ENCODE measurements at regions not wholly inside any gene's neighbourhood (a gene's known extent, or its start where the extent isn't known, plus 50 kb on each side); places are given as distances from the start of the nearest gene placed in this dataset.

DNA sequence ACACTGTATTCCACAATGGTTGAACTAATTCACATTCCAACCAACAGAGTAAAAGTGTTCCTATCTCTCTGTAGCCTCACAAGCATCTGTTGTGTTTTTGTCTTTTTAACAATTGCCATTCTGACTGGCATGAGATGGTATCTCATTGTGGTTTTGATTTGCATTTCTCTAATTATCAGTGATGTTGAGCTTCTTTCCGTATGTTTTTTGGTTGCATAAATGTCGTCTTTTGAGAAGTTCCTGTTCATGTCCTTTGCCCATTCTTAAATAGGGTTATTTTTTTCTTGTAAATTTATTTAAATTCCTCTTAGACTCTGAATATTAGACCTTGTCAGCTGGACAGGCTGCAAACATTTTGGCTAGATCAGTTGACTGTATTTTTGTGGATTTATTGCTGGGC is 78.2 kb downstream of the VSIG4 start:
- no peaks in the 10 kb centered on the region for H3K9me3 ChIP-seq (replicated peaks; ENCODE audit: control insufficient read depth, insufficient read depth, low read length)
- no peaks in the 10 kb centered on the region for H3K9me1 ChIP-seq (replicated peaks; ENCODE audit: control insufficient read depth, extremely low read depth, insufficient read depth, low read length)
- no peaks in the 10 kb centered on the region for H3K27me3 ChIP-seq (ENCODE audit: control insufficient read depth in 2 of 2, insufficient read depth in 2 of 2, low read length in 2 of 2)
- no peaks in the 10 kb centered on the region for H3K4me1 ChIP-seq (ENCODE audit: control insufficient read depth, extremely low read depth, insufficient read depth, low read length)
- H3K9ac ChIP-seq (replicated peaks; ENCODE audit: extremely low read depth, insufficient read depth, low read length), result no peak overlapping the region
- intact Hi-C loops (cut with micrococcal nuclease), result no loop called here
- TF ChIP-seq MYC (IDR thresholded peaks at IDR 0.05; ENCODE audit: low read depth, low read length) (no peak), GATA2 (IDR thresholded peaks at IDR 0.05; ENCODE audit: insufficient read depth, insufficient read length, low read depth, low read length) (no peak), EZH2 (IDR thresholded peaks at IDR 0.05; ENCODE audit: borderline replicate concordance, low read depth, low read length, severe bottlenecking) (no peak), POLR2AphosphoS5 (IDR thresholded peaks at IDR 0.05; ENCODE audit: insufficient read depth, low read depth, low read length) (no peak), JUN (IDR thresholded peaks at IDR 0.05; ENCODE audit: borderline replicate concordance, insufficient read depth, insufficient read length, low read depth) (no peak), FOS (IDR thresholded peaks at IDR 0.05; ENCODE audit: borderline replicate concordance, insufficient read depth, low read length) (no peak), POLR2A (IDR thresholded peaks at IDR 0.05; ENCODE audit: low read depth, low read length) (no peak)
- TF ChIP-seq, protein P1, sequence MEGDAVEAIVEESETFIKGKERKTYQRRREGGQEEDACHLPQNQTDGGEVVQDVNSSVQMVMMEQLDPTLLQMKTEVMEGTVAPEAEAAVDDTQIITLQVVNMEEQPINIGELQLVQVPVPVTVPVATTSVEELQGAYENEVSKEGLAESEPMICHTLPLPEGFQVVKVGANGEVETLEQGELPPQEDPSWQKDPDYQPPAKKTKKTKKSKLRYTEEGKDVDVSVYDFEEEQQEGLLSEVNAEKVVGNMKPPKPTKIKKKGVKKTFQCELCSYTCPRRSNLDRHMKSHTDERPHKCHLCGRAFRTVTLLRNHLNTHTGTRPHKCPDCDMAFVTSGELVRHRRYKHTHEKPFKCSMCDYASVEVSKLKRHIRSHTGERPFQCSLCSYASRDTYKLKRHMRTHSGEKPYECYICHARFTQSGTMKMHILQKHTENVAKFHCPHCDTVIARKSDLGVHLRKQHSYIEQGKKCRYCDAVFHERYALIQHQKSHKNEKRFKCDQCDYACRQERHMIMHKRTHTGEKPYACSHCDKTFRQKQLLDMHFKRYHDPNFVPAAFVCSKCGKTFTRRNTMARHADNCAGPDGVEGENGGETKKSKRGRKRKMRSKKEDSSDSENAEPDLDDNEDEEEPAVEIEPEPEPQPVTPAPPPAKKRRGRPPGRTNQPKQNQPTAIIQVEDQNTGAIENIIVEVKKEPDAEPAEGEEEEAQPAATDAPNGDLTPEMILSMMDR (IDR thresholded peaks at IDR 0.05; ENCODE audit: extremely low read depth in 1 of 2, insufficient read depth in 1 of 2, low read depth in 1 of 2, low read length in 2 of 2), result no peak
- TF ChIP-seq, protein P2, sequence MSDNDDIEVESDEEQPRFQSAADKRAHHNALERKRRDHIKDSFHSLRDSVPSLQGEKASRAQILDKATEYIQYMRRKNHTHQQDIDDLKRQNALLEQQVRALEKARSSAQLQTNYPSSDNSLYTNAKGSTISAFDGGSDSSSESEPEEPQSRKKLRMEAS (IDR thresholded peaks at IDR 0.05; ENCODE audit: insufficient read depth, insufficient read length), result no peak
- FAIRE-seq (peak; percentile 12), DNase-seq (ENCODE audit: low read depth, low spot score) (no peak)
- ChIA-PET CTCF (no interaction called here), POLR2A (no interaction called here)
- dilution Hi-C loops (cut with MboI; ENCODE audit: extremely low pct_ligation_motif_present, low sequenced_read_pairs), result no loop called here
- H3K27ac ChIP-seq (ENCODE audit: insufficient read depth, low read depth, low read length), result no peak overlapping the region
- H3K79me2 ChIP-seq (ENCODE audit: control insufficient read depth, insufficient read depth, low read length), result no peaks in the 10 kb centered on the region
- no peaks in the 10 kb centered on the region for H3K36me3 ChIP-seq (ENCODE audit: control insufficient read depth in 2 of 2, extremely low read depth in 1 of 2, insufficient read depth in 2 of 2, low read length in 2 of 2)
- no peak overlapping the region for H3K4me2 ChIP-seq (ENCODE audit: insufficient read depth, low read length)
- no peaks in the 10 kb centered on the region for H4K20me1 ChIP-seq (replicated peaks; ENCODE audit: control insufficient read depth, extremely low read depth, insufficient read depth, low read length)
- H2AFZ ChIP-seq (ENCODE audit: low read depth, low read length), result no peak overlapping the region
- no peak overlapping the region for H3K4me3 ChIP-seq (replicated peaks in 1 of 3; ENCODE audit: insufficient read depth in 1 of 3, low read depth in 1 of 3, low read length in 3 of 3)
- BruUV-seq (replicated peaks), result no TSS peak
